HCT116 (cell line): ENCODE measurements at regions not wholly inside any gene's neighbourhood (a gene's known extent, or its start where the extent isn't known, plus 50 kb on each side); places are given as distances from the start of the nearest gene placed in this dataset.

Source experiments
- CTCF ChIP-seq, 3 experiments: fragments of 200-600 bp in 1 of 3; sonication (generic) in 1 of 3; IDR thresholded peaks in 2 of 3; conservative IDR thresholded peaks in 1 of 3; 2 replicates each; pipeline ENCODE4 v1.5.1; 2012 to 2017; ENCODE audit warnings: low read depth in 2 of 3, low read length in 2 of 3, antibody characterized with exemption in 1 of 3, borderline replicate concordance in 1 of 3, control low read depth in 1 of 3, mild to moderate bottlenecking in 1 of 3, mixed read lengths in 1 of 3, mixed run types in 1 of 3, moderate library complexity in 1 of 3; ENCODE audit not compliant: insufficient read depth in 1 of 3
- EZH2phosphoT487 ChIP-seq: fragments of 200-600 bp; IDR thresholded peaks from 2 replicates; pipeline ENCODE4 v1.6.1; 2018; ENCODE audit warnings: antibody characterized with exemption, borderline replicate concordance
- POLR2A ChIP-seq: IDR thresholded peaks from 2 replicates; pipeline ENCODE4 v1.7.0; 2011; ENCODE audit warnings: borderline replicate concordance; ENCODE audit not compliant: insufficient read depth, insufficient read length; ENCODE audit errors: extremely low read depth
- POLR2AphosphoS5 ChIP-seq: IDR thresholded peaks from 2 replicates; pipeline ENCODE4 v1.6.1; 2011; ENCODE audit warnings: mild to moderate bottlenecking, low read depth, low read length, moderate library complexity

GRCh38 chr14:27409944-27410343 lies 812.1 kb upstream of the NOVA1 start:
- TF ChIP-seq EZH2phosphoT487 = no peak
- no peak for TF ChIP-seq POLR2AphosphoS5
- TF ChIP-seq POLR2A = no peak
- no peak for TF ChIP-seq CTCF (IDR thresholded peaks at IDR 0.05 in 2 of 3, conservative IDR thresholded peaks at IDR 0.05 in 1 of 3; ENCODE audit: borderline replicate concordance in 1 of 3, insufficient read depth in 1 of 3, low read depth in 2 of 3, low read length in 2 of 3)
